H9 (cell line): ENCODE measurements at regions not wholly inside any gene's neighbourhood (a gene's known extent, or its start where the extent isn't known, plus 50 kb on each side); places are given as distances from the start of the nearest gene placed in this dataset.

Source experiments
- DNase-seq: peaks from one replicate; pipeline ENCODE4 v3.0.0-alpha.2; 2017
- H2AFZ ChIP-seq: one replicate; pipeline ENCODE4 v1.6.1; 2013; ENCODE audit warnings: mild to moderate bottlenecking, low read length, control low read depth, moderate library complexity
- H2AK5ac ChIP-seq: 2 replicates; pipeline ENCODE4 v1.6.1; 2013; ENCODE audit warnings: low read length, control low read depth, mixed read lengths; ENCODE audit not compliant: insufficient read length
- H2BK120ac ChIP-seq: one replicate; pipeline ENCODE4 v1.6.1; 2013; ENCODE audit warnings: low read depth, mild to moderate bottlenecking, low read length, control low read depth, inconsistent platforms; ENCODE audit not compliant: poor library complexity, severe bottlenecking
- H2BK12ac ChIP-seq: 2 replicates; pipeline ENCODE4 v1.6.1; 2013; ENCODE audit warnings: low read length, control low read depth, mixed read lengths, low read depth; ENCODE audit not compliant: insufficient read length
- H2BK15ac ChIP-seq: 2 replicates; pipeline ENCODE4 v1.6.1; 2013; ENCODE audit warnings: low read depth, low read length, control low read depth
- H2BK20ac ChIP-seq: one replicate; pipeline ENCODE4 v1.6.1; 2013; ENCODE audit warnings: low read depth, mild to moderate bottlenecking, low read length, control low read depth, inconsistent platforms; ENCODE audit not compliant: poor library complexity, severe bottlenecking
- H2BK5ac ChIP-seq: 2 replicates; pipeline ENCODE4 v1.6.1; 2013; ENCODE audit warnings: low read length, control low read depth, mixed read lengths; ENCODE audit not compliant: insufficient read length
- H3K14ac ChIP-seq: 2 replicates; pipeline ENCODE4 v1.6.1; 2013; ENCODE audit warnings: low read length, control low read depth; ENCODE audit not compliant: insufficient read depth
- H3K18ac ChIP-seq: 2 replicates; pipeline ENCODE4 v1.6.1; 2013; ENCODE audit warnings: low read depth, mild to moderate bottlenecking, mixed read lengths, low read length, control low read depth; ENCODE audit not compliant: insufficient read length
- H3K23ac ChIP-seq: 2 replicates; pipeline ENCODE4 v1.6.1; 2013; ENCODE audit warnings: low read length, control low read depth, mixed read lengths, low read depth; ENCODE audit not compliant: insufficient read length
- H3K23me2 ChIP-seq: 2 replicates; pipeline ENCODE4 v1.6.1; 2013; ENCODE audit warnings: low read depth, mild to moderate bottlenecking, mixed read lengths, low read length, control low read depth; ENCODE audit not compliant: insufficient read length, poor library complexity, severe bottlenecking
- H3K27ac ChIP-seq: 2 replicates; pipeline ENCODE4 v1.5.1; 2013; ENCODE audit warnings: low read length, control low read depth, mixed read lengths, low read depth; ENCODE audit not compliant: insufficient read length
- H3K27me3 ChIP-seq: 2 replicates; pipeline ENCODE4 v1.6.1; 2013; ENCODE audit warnings: low read length, control low read depth, inconsistent platforms; ENCODE audit not compliant: insufficient read depth
- H3K4ac ChIP-seq: 2 replicates; pipeline ENCODE4 v1.6.1; 2013; ENCODE audit warnings: low read depth, mild to moderate bottlenecking, control low read depth, inconsistent platforms, low read length, moderate library complexity
- H3K4me1 ChIP-seq: 2 replicates; pipeline ENCODE4 v1.6.1; 2013; ENCODE audit warnings: low read length, control low read depth, inconsistent platforms; ENCODE audit not compliant: insufficient read depth
- H3K4me2 ChIP-seq: 2 replicates; pipeline ENCODE4 v1.6.1; 2013; ENCODE audit warnings: low read length, control low read depth, mixed read lengths; ENCODE audit not compliant: insufficient read length, insufficient read depth
- H3K56ac ChIP-seq: 2 replicates; pipeline ENCODE4 v1.6.1; 2013; ENCODE audit warnings: low read depth, mild to moderate bottlenecking, mixed read lengths, low read length, control low read depth; ENCODE audit not compliant: insufficient read length
- H3K79me1 ChIP-seq: 2 replicates; pipeline ENCODE4 v1.6.1; 2013; ENCODE audit warnings: low read depth, mild to moderate bottlenecking, moderate library complexity, low read length, control low read depth, inconsistent platforms; ENCODE audit not compliant: insufficient read depth, poor library complexity, severe bottlenecking
- H3K79me2 ChIP-seq: 2 replicates; pipeline ENCODE4 v1.6.1; 2013; ENCODE audit warnings: low read length, control low read depth, inconsistent platforms; ENCODE audit not compliant: insufficient read depth
- H3K9ac ChIP-seq: 2 replicates; pipeline ENCODE4 v1.6.1; 2013; ENCODE audit warnings: low read length, control low read depth, mixed read lengths; ENCODE audit not compliant: insufficient read length; ENCODE audit errors: extremely low read depth
- H3K9me3 ChIP-seq: one replicate; pipeline ENCODE4 v1.6.1; 2013; ENCODE audit warnings: low read depth, low read length, inconsistent platforms; ENCODE audit not compliant: control insufficient read depth
- H3T11ph ChIP-seq: one replicate; pipeline ENCODE4 v1.6.1; 2013; ENCODE audit warnings: mild to moderate bottlenecking, low read length, control low read depth, inconsistent platforms
- H4K20me1 ChIP-seq: one replicate; pipeline ENCODE4 v1.6.1; 2013; ENCODE audit not compliant: control insufficient read depth, insufficient read length, insufficient read depth
- H4K5ac ChIP-seq: 2 replicates; pipeline ENCODE4 v1.6.1; 2013; ENCODE audit warnings: low read depth, mild to moderate bottlenecking, mixed read lengths, low read length, control low read depth; ENCODE audit not compliant: insufficient read length
- H4K8ac ChIP-seq: replicated peaks from 2 replicates; pipeline ENCODE4 v1.6.1; 2013; ENCODE audit warnings: low read length, control low read depth, mixed read lengths, low read depth; ENCODE audit not compliant: insufficient read length
- H4K91ac ChIP-seq: 2 replicates; pipeline ENCODE4 v1.6.1; 2013; ENCODE audit warnings: low read depth, mild to moderate bottlenecking, moderate library complexity, mixed read lengths, low read length, control low read depth; ENCODE audit not compliant: insufficient read length
- H3K27ac Mint-ChIP-seq, 3 experiments: 2 replicates in 2 of 3; 3 replicates in 1 of 3; pipeline ENCODE4 v1.8.0; 2020 to 2021; ENCODE audit warnings: mixed read lengths in 3 of 3, mild to moderate bottlenecking in 1 of 3, moderate library complexity in 1 of 3
- H3K27me3 Mint-ChIP-seq: 2 replicates; pipeline ENCODE4 v1.8.0; 2021; ENCODE audit warnings: low read depth, mild to moderate bottlenecking, moderate library complexity, mixed read lengths
- H3K36me3 Mint-ChIP-seq, 3 experiments: 2 replicates in 2 of 3; 3 replicates in 1 of 3; pipeline ENCODE4 v1.8.0; 2020 to 2021; ENCODE audit warnings: low read depth in 3 of 3, mixed read lengths in 3 of 3; ENCODE audit not compliant: insufficient read depth in 1 of 3
- H3K4me1 Mint-ChIP-seq, 2 experiments: 2 replicates each; pipeline ENCODE4 v1.8.0; 2020; ENCODE audit warnings: mixed read lengths in 2 of 2
- H3K4me3 Mint-ChIP-seq, 2 experiments: 2 replicates in 1 of 2; 3 replicates in 1 of 2; pipeline ENCODE4 v1.8.0; 2020 to 2021; ENCODE audit warnings: mild to moderate bottlenecking in 2 of 2, mixed read lengths in 2 of 2, moderate library complexity in 1 of 2
- H3K9me3 Mint-ChIP-seq, 2 experiments: 2 replicates in 1 of 2; 3 replicates in 1 of 2; pipeline ENCODE4 v1.8.0; 2020; ENCODE audit warnings: mild to moderate bottlenecking in 2 of 2, mixed read lengths in 2 of 2, moderate library complexity in 1 of 2
- CTCF ChIP-seq: fragments of 200-600 bp; sonication (generic); conservative IDR thresholded peaks from 3 replicates; pipeline ENCODE4 v1.8.0; 2021; ENCODE audit warnings: antibody characterized with exemption, mild to moderate bottlenecking

- H3K4me3 Mint-ChIP-seq: no peak overlapping the region
- Histone ChIP-seq H4K91ac (no peak overlapping the region), H2AFZ (no peak overlapping the region), H3K9me3 (peaks cover 3% of the 10 kb centered on the region), H3K56ac (no peak overlapping the region), H2AK5ac (no peak overlapping the region), H3K9ac (no peak overlapping the region), H3K79me1 (no peaks in the 10 kb centered on the region), H3K79me2 (no peaks in the 10 kb centered on the region), H4K8ac (no peak overlapping the region), H3K23ac (no peak overlapping the region), H3T11ph (no peak overlapping the region), H2BK20ac (no peak overlapping the region), H3K4me1 (no peaks in the 10 kb centered on the region), H3K27me3 (no peaks in the 10 kb centered on the region), H2BK120ac (no peak overlapping the region), H3K4me2 (no peak overlapping the region), H2BK5ac (no peak overlapping the region), H3K4ac (no peak overlapping the region), H3K14ac (no peak overlapping the region), H3K23me2 (no peaks in the 10 kb centered on the region), H2BK15ac (no peak overlapping the region), H3K27ac (no peak overlapping the region), H4K20me1 (no peaks in the 10 kb centered on the region), H3K18ac (no peak overlapping the region), H2BK12ac (no peak overlapping the region), H4K5ac (no peak overlapping the region)
- peaks cover 3 to 13% of the 10 kb centered on the region in 2 experiments for H3K9me3 Mint-ChIP-seq
- H3K36me3 Mint-ChIP-seq: peaks cover 0 to 4% (median 1%) of the 10 kb centered on the region in 3 experiments; a peak in 6 of 7 replicates
- DNase-seq: peak; percentile 36
- H3K4me1 Mint-ChIP-seq: peaks cover 4 to 8% of the 10 kb centered on the region in 2 experiments; a peak in 3 of 4 replicates
- H3K27ac Mint-ChIP-seq: no peak overlapping the region
- TF ChIP-seq CTCF: peak; percentile 63
- H3K27me3 Mint-ChIP-seq: peaks cover 4% of the 10 kb centered on the region; the same call in 1 of the 2 replicates
Observed at GRCh38 chr4:22091352-22091717, 142.8 kb upstream of the KCNIP4 start.
